Loucy (cell line): ENCODE measurements at regions not wholly inside any gene's neighbourhood (a gene's known extent, or its start where the extent isn't known, plus 50 kb on each side); places are given as distances from the start of the nearest gene placed in this dataset.

Experiments used
- EZH2phosphoT487 ChIP-seq: fragments of 200-600 bp; IDR thresholded peaks from 2 replicates; pipeline ENCODE4 v1.6.1; 2018; ENCODE audit warnings: antibody characterized with exemption, mild to moderate bottlenecking, moderate library complexity, borderline replicate concordance
- TF ChIP-seq, protein P1 (sequence below): fragments of 200-600 bp; sonication (generic); conservative IDR thresholded peaks from 2 replicates; pipeline ENCODE4 v1.5.1; 2014; ENCODE audit warnings: mild to moderate bottlenecking, antibody characterized with exemption, low read length

- TF ChIP-seq, protein P1, sequence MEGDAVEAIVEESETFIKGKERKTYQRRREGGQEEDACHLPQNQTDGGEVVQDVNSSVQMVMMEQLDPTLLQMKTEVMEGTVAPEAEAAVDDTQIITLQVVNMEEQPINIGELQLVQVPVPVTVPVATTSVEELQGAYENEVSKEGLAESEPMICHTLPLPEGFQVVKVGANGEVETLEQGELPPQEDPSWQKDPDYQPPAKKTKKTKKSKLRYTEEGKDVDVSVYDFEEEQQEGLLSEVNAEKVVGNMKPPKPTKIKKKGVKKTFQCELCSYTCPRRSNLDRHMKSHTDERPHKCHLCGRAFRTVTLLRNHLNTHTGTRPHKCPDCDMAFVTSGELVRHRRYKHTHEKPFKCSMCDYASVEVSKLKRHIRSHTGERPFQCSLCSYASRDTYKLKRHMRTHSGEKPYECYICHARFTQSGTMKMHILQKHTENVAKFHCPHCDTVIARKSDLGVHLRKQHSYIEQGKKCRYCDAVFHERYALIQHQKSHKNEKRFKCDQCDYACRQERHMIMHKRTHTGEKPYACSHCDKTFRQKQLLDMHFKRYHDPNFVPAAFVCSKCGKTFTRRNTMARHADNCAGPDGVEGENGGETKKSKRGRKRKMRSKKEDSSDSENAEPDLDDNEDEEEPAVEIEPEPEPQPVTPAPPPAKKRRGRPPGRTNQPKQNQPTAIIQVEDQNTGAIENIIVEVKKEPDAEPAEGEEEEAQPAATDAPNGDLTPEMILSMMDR = no peak
- TF ChIP-seq EZH2phosphoT487 = no peak
Observed at GRCh38 chr14:98840091-98840490, 431.9 kb downstream of the BCL11B start.
